Left hindlimb (tissue), 1 donor: ENCODE measurements at regions not wholly inside any gene's neighbourhood (a gene's known extent, or its start where the extent isn't known, plus 50 kb on each side); places are given as distances from the start of the nearest gene placed in this dataset.
A peak's percentile ranks its signal among the peaks of the same experiment; 100 is the strongest.

Experiments
- DNase-seq: peaks from one replicate; pipeline ENCODE4 v3.0.0-alpha.2; 2018

GRCh38 chrX:20364238-20364637 lies 97.5 kb upstream of the RPS6KA3 start:
- no peak for DNase-seq

- DNase-seq: no peak
These were observed 96.6 kb upstream of the RPS6KA3 start for GRCh38 chrX:20363275-20363674.

GRCh38 chrX:20362268-20363267 lies 95.9 kb upstream of the RPS6KA3 start:
- peak; percentile 28 for DNase-seq

GRCh38 chrX:20361890-20362262 lies 95.2 kb upstream of the RPS6KA3 start:
- no peak for DNase-seq

GRCh38 chrX:20361081-20361889 lies 94.6 kb upstream of the RPS6KA3 start:
- no peak for DNase-seq

- no peak for DNase-seq
These were observed 88.5 kb upstream of the RPS6KA3 start for GRCh38 chrX:20355187-20355586.

GRCh38 chrX:20354505-20354904 lies 87.8 kb upstream of the RPS6KA3 start:
- DNase-seq: no peak

GRCh38 chrX:20352935-20353336 lies 86.2 kb upstream of the RPS6KA3 start:
- no peak for DNase-seq

GRCh38 chrX:20352504-20352903 lies 85.8 kb upstream of the RPS6KA3 start:
- DNase-seq: no peak

- DNase-seq: no peak
These were observed 83.9 kb upstream of the RPS6KA3 start for GRCh38 chrX:20350596-20350995.

- DNase-seq: no peak
These were observed 81.4 kb upstream of the RPS6KA3 start for GRCh38 chrX:20348139-20348538.

- DNase-seq: no peak
These were observed 80.8 kb upstream of the RPS6KA3 start for GRCh38 chrX:20347481-20347880.

GRCh38 chrX:20333672-20334071 lies 67.0 kb upstream of the RPS6KA3 start:
- DNase-seq: no peak

- DNase-seq: no peak
These were observed 63.8 kb upstream of the RPS6KA3 start for GRCh38 chrX:20330545-20330944.

GRCh38 chrX:20329435-20329834 lies 62.7 kb upstream of the RPS6KA3 start:
- no peak for DNase-seq

GRCh38 chrX:20325786-20326388 lies 59.2 kb upstream of the RPS6KA3 start:
- no peak for DNase-seq

- no peak for DNase-seq
These were observed 56.2 kb upstream of the RPS6KA3 start for GRCh38 chrX:20322887-20323286.

- DNase-seq: no peak
These were observed 53.9 kb upstream of the RPS6KA3 start for GRCh38 chrX:20320461-20321159.

GRCh38 chrX:20319054-20319453 lies 52.3 kb upstream of the RPS6KA3 start:
- DNase-seq: no peak

GRCh38 chrX:20317873-20318272 lies 51.2 kb upstream of the RPS6KA3 start:
- no peak for DNase-seq
